PC-3 (cell line): ENCODE measurements at regions not wholly inside any gene's neighbourhood (a gene's known extent, or its start where the extent isn't known, plus 50 kb on each side); places are given as distances from the start of the nearest gene placed in this dataset.

Experiments used
- ATAC-seq: fragments of 200-7000 bp; cut with Tn5 transposase; 2 replicates; pipeline ENCODE4 v1.9.1; 2020; ENCODE audit warnings: mild to moderate bottlenecking, moderate library complexity
- BruUV-seq: library from RNA; stranded (reverse); fragments of 400-500 nt; replicated peaks from 2 replicates; lab custom pipeline; 2021; lab: Mats Ljungman, UMichigan
- CTCF ChIA-PET: fragments of 300-600 bp; sonication (Branson Sonifier 250); formaldehyde crosslinking; loops from one replicate; lab custom pipeline; 2022; ENCODE audit warnings: antibody characterized with exemption; lab: Charles Lee
- POLR2A ChIA-PET: fragments of 300-600 bp; sonication (Branson Sonifier 250); formaldehyde crosslinking; loops from one replicate; lab custom pipeline; 2022; ENCODE audit warnings: antibody characterized with exemption; ENCODE audit not compliant: unreplicated experiment; lab: Charles Lee
- DNase-seq: peaks from one replicate; pipeline ENCODE4 v3.0.0-alpha.2; 2015
- H2AFZ ChIP-seq: fragments of 300-600 bp; sonication (generic); 2 replicates; pipeline ENCODE4 v1.6.0; 2016; ENCODE audit warnings: antibody characterized with exemption, low read length
- H3F3A ChIP-seq: fragments of 300-600 bp; sonication (generic); one replicate; pipeline ENCODE4 v1.6.0; 2017; ENCODE audit warnings: antibody characterized with exemption, low read length, control low read depth, mild to moderate bottlenecking; ENCODE audit not compliant: unreplicated experiment
- H3K27ac ChIP-seq: fragments of 300-600 bp; sonication (generic); 2 replicates; pipeline ENCODE4 v1.5.1; 2016; ENCODE audit warnings: mild to moderate bottlenecking, low read length
- H3K27me3 ChIP-seq: fragments of 300-600 bp; sonication (generic); 2 replicates; pipeline ENCODE4 v1.6.1; 2016; ENCODE audit warnings: low read length, mixed read lengths
- H3K36me3 ChIP-seq: fragments of 300-600 bp; sonication (generic); 2 replicates; pipeline ENCODE4 v1.6.1; 2016; ENCODE audit warnings: low read depth, mixed run types, low read length, mixed read lengths
- H3K4me1 ChIP-seq: fragments of 300-600 bp; sonication (generic); 2 replicates; pipeline ENCODE4 v1.5.1; 2016; ENCODE audit warnings: low read length; ENCODE audit not compliant: insufficient read depth
- H3K4me2 ChIP-seq: fragments of 300-600 bp; sonication (generic); 2 replicates; pipeline ENCODE4 v1.6.0; 2016; ENCODE audit warnings: low read length
- H3K4me3 ChIP-seq: fragments of 300-600 bp; sonication (generic); 2 replicates; pipeline ENCODE4 v1.5.1; 2016; ENCODE audit warnings: mild to moderate bottlenecking, low read length, mixed read lengths
- H3K79me2 ChIP-seq: fragments of 300-600 bp; sonication (generic); 2 replicates; pipeline ENCODE4 v1.6.1; 2017; ENCODE audit warnings: low read length, mixed read lengths
- H3K9ac ChIP-seq: fragments of 300-600 bp; sonication (generic); 2 replicates; pipeline ENCODE4 v1.6.0; 2016; ENCODE audit warnings: mild to moderate bottlenecking, low read length
- H3K9me2 ChIP-seq: fragments of 300-600 bp; sonication (generic); replicated peaks from 2 replicates; pipeline ENCODE4 v1.6.1; 2016; ENCODE audit warnings: mixed run types, low read length, mixed read lengths
- H3K9me3 ChIP-seq: fragments of 300-600 bp; sonication (generic); 2 replicates; pipeline ENCODE4 v1.6.1; 2016; ENCODE audit warnings: low read length, mixed read lengths
- H4K20me1 ChIP-seq: fragments of 300-600 bp; sonication (generic); 2 replicates; pipeline ENCODE4 v1.6.1; 2016; ENCODE audit warnings: low read length, mixed read lengths
- CTCF ChIP-seq: fragments of 300-600 bp; sonication (generic); conservative IDR thresholded peaks from 2 replicates; pipeline ENCODE4 v1.5.1; 2017; ENCODE audit warnings: antibody characterized with exemption, low read depth, mild to moderate bottlenecking, low read length
- EZH2 ChIP-seq: fragments of 300-600 bp; sonication (generic); IDR thresholded peaks from one replicate; pipeline ENCODE4 v1.6.1; 2017; ENCODE audit warnings: antibody characterized with exemption, mild to moderate bottlenecking, low read length; ENCODE audit not compliant: unreplicated experiment
- EZH2phosphoT487 ChIP-seq: fragments of 300-600 bp; sonication (generic); IDR thresholded peaks from 2 replicates; pipeline ENCODE4 v1.6.1; 2018; ENCODE audit warnings: mild to moderate bottlenecking, antibody characterized with exemption, low read length, borderline replicate concordance
- intact Hi-C: fragments of 100-400 bp; cut with micrococcal nuclease; formaldehyde crosslinking; loops from 2 replicates; pipeline ENCODE4 v1.9.0; 2023

- Histone ChIP-seq H3K79me2 (no peaks in the 10 kb centered on the region), H3K9me3 (no peaks in the 10 kb centered on the region), H3F3A (no peaks in the 10 kb centered on the region), H3K4me3 (no peak overlapping the region), H3K36me3 (no peaks in the 10 kb centered on the region), H3K9me2 (no peaks in the 10 kb centered on the region), H3K4me1 (no peaks in the 10 kb centered on the region), H4K20me1 (no peaks in the 10 kb centered on the region), H3K9ac (no peak overlapping the region), H3K27ac (no peak overlapping the region), H3K27me3 (peaks cover 28% of the 10 kb centered on the region; the same call in 1 of the 2 replicates), H3K4me2 (no peak overlapping the region), H2AFZ (no peak overlapping the region)
- ATAC-seq (no peak), DNase-seq (no peak)
- no TSS peak for BruUV-seq
- ChIA-PET CTCF (no interaction called here), POLR2A (no interaction called here)
- intact Hi-C loops, result no loop called here
- TF ChIP-seq EZH2phosphoT487, result no peak
- no peak for TF ChIP-seq EZH2
- TF ChIP-seq CTCF, result no peak
These were observed 88.4 kb upstream of the BMP2 start for GRCh38 chr20:6679086-6679485.

- Histone ChIP-seq H3K27me3 (peaks cover 24% of the 10 kb centered on the region; the same call in 1 of the 2 replicates), H3K79me2 (no peaks in the 10 kb centered on the region), H3K9me3 (no peaks in the 10 kb centered on the region), H4K20me1 (no peaks in the 10 kb centered on the region), H2AFZ (no peak overlapping the region), H3K4me3 (no peak overlapping the region), H3K9ac (no peak overlapping the region), H3K4me1 (no peaks in the 10 kb centered on the region), H3K4me2 (no peak overlapping the region), H3F3A (no peaks in the 10 kb centered on the region), H3K9me2 (no peaks in the 10 kb centered on the region), H3K27ac (no peak overlapping the region), H3K36me3 (no peaks in the 10 kb centered on the region)
- ATAC-seq (no peak), DNase-seq (no peak)
- CTCF ChIA-PET, result interaction anchor here (0.7 kb wide), 1 partner anchor 404 kb away, joined by 3 read pairs; no protein-coding TSS in a partner anchor
- BruUV-seq, result no TSS peak
- POLR2A ChIA-PET, result no interaction called here
- intact Hi-C loops, result no loop called here
- TF ChIP-seq CTCF, result no peak
- no peak for TF ChIP-seq EZH2phosphoT487
- no peak for TF ChIP-seq EZH2
These were observed 89.4 kb upstream of the BMP2 start for GRCh38 chr20:6678101-6678500.

- Histone ChIP-seq H3K79me2 (no peaks in the 10 kb centered on the region), H3F3A (no peaks in the 10 kb centered on the region), H3K4me2 (no peak overlapping the region), H3K27ac (no peak overlapping the region), H2AFZ (no peak overlapping the region), H3K9me2 (no peaks in the 10 kb centered on the region), H3K4me3 (no peak overlapping the region), H4K20me1 (no peaks in the 10 kb centered on the region), H3K9me3 (no peaks in the 10 kb centered on the region), H3K36me3 (no peaks in the 10 kb centered on the region), H3K4me1 (no peaks in the 10 kb centered on the region), H3K9ac (no peak overlapping the region), H3K27me3 (peaks cover 20% of the 10 kb centered on the region; the same call in 1 of the 2 replicates)
- no peak for TF ChIP-seq EZH2
- TF ChIP-seq CTCF, result no peak
- TF ChIP-seq EZH2phosphoT487, result no peak
- no peak for ATAC-seq
- ChIA-PET CTCF (no interaction called here), POLR2A (no interaction called here)
- intact Hi-C loops, result no loop called here
- BruUV-seq, result no TSS peak
- no peak for DNase-seq
These were observed 92.7 kb upstream of the BMP2 start for GRCh38 chr20:6674831-6675230.
